ENCODE measurements at regions not wholly inside any gene's neighbourhood (a gene's known extent, or its start where the extent isn't known, plus 50 kb on each side); places are given as distances from the start of the nearest gene placed in this dataset.

DNA sequence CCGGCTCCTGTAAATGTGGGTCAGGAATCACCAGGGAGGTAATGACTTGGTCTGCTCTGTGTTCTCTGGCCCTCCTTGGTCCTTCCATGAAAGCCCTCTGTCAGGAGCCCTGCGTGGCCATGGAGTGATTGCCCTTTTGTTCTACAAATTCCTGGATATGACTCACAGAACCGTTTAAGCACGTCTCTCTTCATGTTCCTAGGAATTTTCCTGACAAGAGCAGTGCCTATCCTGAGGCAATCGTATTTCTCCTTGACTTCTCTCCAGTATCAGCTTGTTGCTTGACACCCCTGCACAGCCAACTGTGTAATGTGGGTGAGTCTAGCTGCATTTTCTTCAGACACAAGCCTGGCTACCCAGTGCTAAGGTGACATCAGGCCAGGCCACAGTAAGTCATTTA lies 274.3 kb upstream of the ZNF462 start:
- no peak overlapping the region for H2AFZ ChIP-seq (ENCODE audit: low read depth, low read length)
- dilution Hi-C loops (cut with MboI; ENCODE audit: extremely low pct_ligation_motif_present, low sequenced_read_pairs) (no loop called here), intact Hi-C loops (cut with micrococcal nuclease) (no loop called here)
- POLR2A ChIA-PET: no interaction called here
- CTCF ChIA-PET: no interaction called here
- H3K4me2 ChIP-seq (ENCODE audit: insufficient read depth, low read length): no peak overlapping the region
- H3K27ac ChIP-seq (ENCODE audit: insufficient read depth, low read depth, low read length): no peak overlapping the region
- no peaks in the 10 kb centered on the region for H3K9me1 ChIP-seq (replicated peaks; ENCODE audit: control insufficient read depth, extremely low read depth, insufficient read depth, low read length)
- no peaks in the 10 kb centered on the region for H3K4me1 ChIP-seq (ENCODE audit: control insufficient read depth, extremely low read depth, insufficient read depth, low read length)
- FAIRE-seq: no peak
- no peak for TF ChIP-seq FOS (IDR thresholded peaks at IDR 0.05; ENCODE audit: borderline replicate concordance, insufficient read depth, low read length)
- TF ChIP-seq GATA2 (IDR thresholded peaks at IDR 0.05; ENCODE audit: insufficient read depth, insufficient read length, low read depth, low read length): no peak
- no peak for TF ChIP-seq MYC (IDR thresholded peaks at IDR 0.05; ENCODE audit: low read depth, low read length)
- TF ChIP-seq POLR2AphosphoS5 (IDR thresholded peaks at IDR 0.05; ENCODE audit: insufficient read depth, low read depth, low read length): no peak
- TF ChIP-seq POLR2A (IDR thresholded peaks at IDR 0.05; ENCODE audit: low read depth, low read length): no peak
- no peak for TF ChIP-seq MAX (IDR thresholded peaks at IDR 0.05; ENCODE audit: insufficient read depth, insufficient read length)
- TF ChIP-seq EZH2 (IDR thresholded peaks at IDR 0.05; ENCODE audit: borderline replicate concordance, low read depth, low read length, severe bottlenecking): no peak
- TF ChIP-seq JUN (IDR thresholded peaks at IDR 0.05; ENCODE audit: borderline replicate concordance, insufficient read depth, insufficient read length, low read depth): no peak
- TF ChIP-seq, protein P1, sequence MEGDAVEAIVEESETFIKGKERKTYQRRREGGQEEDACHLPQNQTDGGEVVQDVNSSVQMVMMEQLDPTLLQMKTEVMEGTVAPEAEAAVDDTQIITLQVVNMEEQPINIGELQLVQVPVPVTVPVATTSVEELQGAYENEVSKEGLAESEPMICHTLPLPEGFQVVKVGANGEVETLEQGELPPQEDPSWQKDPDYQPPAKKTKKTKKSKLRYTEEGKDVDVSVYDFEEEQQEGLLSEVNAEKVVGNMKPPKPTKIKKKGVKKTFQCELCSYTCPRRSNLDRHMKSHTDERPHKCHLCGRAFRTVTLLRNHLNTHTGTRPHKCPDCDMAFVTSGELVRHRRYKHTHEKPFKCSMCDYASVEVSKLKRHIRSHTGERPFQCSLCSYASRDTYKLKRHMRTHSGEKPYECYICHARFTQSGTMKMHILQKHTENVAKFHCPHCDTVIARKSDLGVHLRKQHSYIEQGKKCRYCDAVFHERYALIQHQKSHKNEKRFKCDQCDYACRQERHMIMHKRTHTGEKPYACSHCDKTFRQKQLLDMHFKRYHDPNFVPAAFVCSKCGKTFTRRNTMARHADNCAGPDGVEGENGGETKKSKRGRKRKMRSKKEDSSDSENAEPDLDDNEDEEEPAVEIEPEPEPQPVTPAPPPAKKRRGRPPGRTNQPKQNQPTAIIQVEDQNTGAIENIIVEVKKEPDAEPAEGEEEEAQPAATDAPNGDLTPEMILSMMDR (IDR thresholded peaks at IDR 0.05; ENCODE audit: extremely low read depth in 1 of 2, insufficient read depth in 1 of 2, low read depth in 1 of 2, low read length in 2 of 2): no peak
- no peaks in the 10 kb centered on the region for H3K9me3 ChIP-seq (replicated peaks; ENCODE audit: control insufficient read depth, insufficient read depth, low read length)
- H4K20me1 ChIP-seq (replicated peaks; ENCODE audit: control insufficient read depth, extremely low read depth, insufficient read depth, low read length): no peaks in the 10 kb centered on the region
- H3K4me3 ChIP-seq (replicated peaks in 1 of 3; ENCODE audit: insufficient read depth in 1 of 3, low read depth in 1 of 3, low read length in 3 of 3): no peak overlapping the region
- H3K9ac ChIP-seq (replicated peaks; ENCODE audit: extremely low read depth, insufficient read depth, low read length): no peak overlapping the region
- no peaks in the 10 kb centered on the region for H3K27me3 ChIP-seq (ENCODE audit: control insufficient read depth in 2 of 2, insufficient read depth in 2 of 2, low read length in 2 of 2)
- no peaks in the 10 kb centered on the region for H3K36me3 ChIP-seq (ENCODE audit: control insufficient read depth in 2 of 2, extremely low read depth in 1 of 2, insufficient read depth in 2 of 2, low read length in 2 of 2)
- no TSS peak for BruUV-seq (replicated peaks)
- H3K79me2 ChIP-seq (ENCODE audit: control insufficient read depth, insufficient read depth, low read length): no peaks in the 10 kb centered on the region
- no peak for DNase-seq (ENCODE audit: low read depth, low spot score)
